Fibroblast of skin of left quadriceps (primary cell): ENCODE measurements at regions not wholly inside any gene's neighbourhood (a gene's known extent, or its start where the extent isn't known, plus 50 kb on each side); places are given as distances from the start of the nearest gene placed in this dataset.

Source experiments
- DNase-seq, 2 experiments: peaks; one replicate each; pipeline ENCODE4 v3.0.0-alpha.2; 2013; ENCODE audit warnings: low read depth in 2 of 2

DNA sequence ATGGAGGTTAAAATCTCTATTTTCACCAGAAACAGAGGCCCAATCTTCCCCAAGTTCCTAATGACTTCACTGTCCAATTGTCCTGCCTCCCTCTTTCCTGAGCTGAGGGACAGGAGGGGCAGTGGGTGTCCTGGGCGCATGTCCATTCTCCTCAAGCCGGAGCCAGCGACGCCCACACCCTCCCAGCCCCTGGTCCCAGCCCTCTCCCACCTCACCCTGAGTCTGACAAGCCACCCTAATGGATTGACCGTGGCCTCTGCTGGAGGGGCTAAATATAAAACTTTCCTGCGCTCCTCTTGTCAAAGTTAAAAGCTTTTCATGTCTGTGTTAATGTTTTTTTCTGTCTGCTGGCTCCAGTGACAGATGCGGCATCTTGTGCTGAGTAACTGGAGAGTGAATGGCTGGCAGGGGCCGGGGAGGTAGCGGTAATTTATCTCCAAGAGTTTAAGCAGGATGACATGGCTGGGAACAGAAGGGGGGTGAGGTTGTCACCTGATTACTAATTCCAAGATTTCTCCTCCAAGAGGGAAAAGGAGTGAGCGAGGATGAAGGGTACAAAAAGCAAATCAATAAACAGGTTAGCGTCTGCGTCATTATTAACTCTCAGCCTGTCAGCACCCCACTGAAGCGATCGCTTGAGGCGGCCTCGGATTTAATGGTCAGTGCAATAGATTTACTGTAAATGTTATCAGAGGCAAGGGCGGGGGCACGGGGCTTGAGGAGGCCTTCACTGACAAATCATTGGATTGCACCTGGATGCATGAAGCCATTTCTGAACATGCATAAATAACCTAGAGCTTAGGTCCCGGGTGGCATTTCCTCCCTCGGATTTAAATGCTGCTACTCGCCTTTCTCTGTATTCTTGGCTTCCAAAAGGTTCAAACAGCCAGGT is 118.1 kb upstream of the MAFB start:
- no peak for DNase-seq

DNA sequence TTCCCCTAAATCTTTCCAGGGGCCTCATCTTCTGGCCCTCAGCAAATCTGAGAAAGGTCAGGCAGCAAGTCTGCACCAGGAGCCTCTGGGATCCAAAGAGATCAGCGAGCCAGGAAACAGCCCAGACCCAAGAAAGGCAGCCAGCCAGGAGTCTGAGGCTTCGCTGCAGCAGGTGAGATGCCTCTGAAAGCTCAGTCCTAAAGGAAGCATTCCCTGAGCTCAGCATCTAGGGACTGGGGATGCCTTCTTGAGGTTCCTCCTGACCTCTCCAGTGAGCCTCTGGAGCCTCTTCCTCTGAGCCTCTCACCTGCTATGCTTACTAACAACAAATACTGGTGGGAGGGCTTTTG is 118.8 kb upstream of the MAFB start:
- no peak for DNase-seq

GRCh38 chr20:40808936-40809335 is 119.9 kb upstream of the MAFB start:
- DNase-seq, result no peak

DNA sequence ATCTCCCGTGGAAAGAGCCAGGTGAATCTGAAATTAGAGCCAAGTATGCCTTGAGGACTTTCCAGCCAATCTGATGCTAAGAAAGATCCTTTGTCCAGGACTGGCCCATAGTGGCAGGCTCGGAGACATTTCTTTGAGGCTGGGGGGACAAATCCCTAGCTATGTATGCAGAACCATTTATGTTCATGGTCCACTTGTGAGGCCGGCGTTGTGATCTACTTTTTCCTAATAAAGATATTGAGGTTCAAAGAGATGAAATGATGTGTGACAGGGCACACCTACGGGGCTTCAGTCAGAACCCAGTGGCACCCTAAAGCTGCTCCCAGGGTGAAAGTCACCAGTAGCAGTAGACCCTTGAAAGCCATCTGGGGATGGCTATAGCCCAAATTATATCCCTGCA is 120.3 kb upstream of the MAFB start:
- DNase-seq, result no peak

DNA sequence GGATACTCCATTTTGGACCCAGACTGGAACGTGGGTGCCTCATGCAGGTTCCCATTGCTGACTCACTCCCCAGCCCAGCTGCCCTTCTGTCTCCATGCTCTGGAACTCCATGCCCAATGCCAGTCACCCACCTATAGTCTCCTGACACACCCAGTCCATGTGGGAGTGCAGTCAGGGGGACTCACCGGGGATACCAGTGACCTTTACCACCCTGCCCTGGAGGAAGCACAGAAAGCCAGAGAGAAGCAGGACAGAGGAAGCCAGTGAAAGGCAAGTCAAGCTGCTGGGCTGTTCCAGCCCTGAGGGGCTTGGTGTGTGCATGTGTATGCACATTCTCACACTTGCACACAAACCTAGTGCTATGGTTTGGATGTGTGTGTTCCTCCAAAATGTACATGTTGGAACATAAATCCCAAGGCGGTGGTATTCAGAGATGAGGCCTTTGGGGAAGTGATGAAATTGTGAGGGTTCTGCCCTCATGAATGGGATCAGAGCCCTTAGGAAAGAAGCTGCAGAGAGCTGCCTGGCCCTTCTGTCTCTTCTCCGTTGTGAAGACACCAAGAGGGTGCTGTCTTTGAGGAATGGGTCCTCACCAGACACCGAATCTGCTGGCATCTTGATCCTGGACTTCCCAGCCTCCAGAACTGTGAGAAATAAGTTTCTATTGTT is 121.4 kb upstream of the MAFB start:
- DNase-seq, result no peak

DNA sequence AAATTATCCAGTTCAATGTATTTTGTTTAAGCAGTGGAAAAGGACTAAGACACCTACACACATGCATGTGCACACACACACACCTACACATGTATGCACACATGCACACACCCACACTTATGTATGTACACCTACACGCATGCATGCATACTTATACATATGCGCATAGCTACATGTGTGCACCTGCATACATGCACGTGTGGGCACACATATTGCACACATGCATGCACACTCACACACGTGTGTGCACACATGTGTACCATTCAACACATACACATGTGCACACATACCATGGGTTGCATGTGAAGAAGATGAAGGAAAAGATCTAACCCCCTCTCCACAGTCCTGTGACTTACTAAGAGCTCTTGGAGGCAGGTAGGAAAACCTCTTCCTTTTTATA is 122.0 kb upstream of the MAFB start:
- no peak for DNase-seq

GRCh38 chr20:40811660-40812414 is 122.8 kb upstream of the MAFB start:
- DNase-seq, result no peak

DNA sequence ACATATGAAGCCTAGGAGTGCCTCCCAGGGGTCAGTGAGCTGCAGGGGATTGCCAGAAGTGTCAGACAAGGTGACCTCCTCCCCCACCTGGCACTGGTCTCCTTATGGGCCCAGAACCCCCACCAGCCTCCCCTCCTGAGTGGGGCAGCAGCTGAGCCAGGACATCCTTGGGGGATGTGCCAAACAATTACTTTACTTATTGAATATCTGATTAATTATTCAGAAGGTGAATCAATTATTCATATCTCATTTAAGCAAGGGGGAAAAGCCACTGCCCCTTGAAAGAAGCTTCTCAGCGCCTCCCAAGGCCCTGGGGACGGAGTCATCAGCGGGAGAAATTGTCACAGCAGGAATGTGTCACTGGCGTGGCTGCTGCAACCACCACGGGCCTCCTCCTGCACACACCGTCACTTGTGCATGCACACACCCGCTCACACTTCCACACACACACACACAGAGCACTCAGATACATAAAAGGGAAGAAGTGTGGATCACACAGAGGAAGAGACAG is 123.4 kb upstream of the MAFB start:
- DNase-seq, result no peak

GRCh38 chr20:40813029-40813431 is 124.0 kb upstream of the MAFB start:
- DNase-seq, result no peak

GRCh38 chr20:40813708-40814630 is 124.9 kb upstream of the MAFB start:
- DNase-seq, result no peak

- DNase-seq, result no peak
Observed at GRCh38 chr20:40814631-40814960, 125.6 kb upstream of the MAFB start.

GRCh38 chr20:40815156-40816038 is 126.4 kb upstream of the MAFB start:
- no peak for DNase-seq

- no peak for DNase-seq
Observed at GRCh38 chr20:40816039-40816352, 127.0 kb upstream of the MAFB start.

- DNase-seq, result no peak
Observed at GRCh38 chr20:40821429-40821828, 132.4 kb upstream of the MAFB start.

DNA sequence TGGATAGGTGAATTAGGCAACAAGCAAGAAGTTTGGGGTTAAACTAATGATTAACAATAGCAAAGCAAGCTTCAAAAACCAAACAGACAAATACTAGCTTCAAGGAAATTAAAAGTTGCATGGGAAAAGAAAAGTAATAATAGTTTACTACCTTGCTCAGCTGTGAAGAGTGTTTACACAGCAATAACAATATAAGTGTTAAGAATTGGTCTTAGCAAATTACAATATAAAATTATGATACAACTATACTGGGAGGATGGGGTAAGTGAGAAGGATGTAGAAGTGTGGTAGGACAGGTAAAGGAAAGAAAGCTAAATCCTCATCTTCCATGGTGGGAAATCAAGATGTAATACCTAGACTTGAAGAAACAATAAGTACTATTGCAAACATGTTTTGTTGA is 137.7 kb upstream of the MAFB start:
- no peak for DNase-seq

GRCh38 chr20:40835321-40835720 is 146.3 kb upstream of the MAFB start:
- DNase-seq, result no peak

- DNase-seq, result no peak
Observed at GRCh38 chr20:40838509-40838908, 149.5 kb upstream of the MAFB start.

GRCh38 chr20:40843251-40843650 is 154.2 kb upstream of the MAFB start:
- no peak for DNase-seq

GRCh38 chr20:40844332-40844731 is 155.3 kb upstream of the MAFB start:
- no peak for DNase-seq

DNA sequence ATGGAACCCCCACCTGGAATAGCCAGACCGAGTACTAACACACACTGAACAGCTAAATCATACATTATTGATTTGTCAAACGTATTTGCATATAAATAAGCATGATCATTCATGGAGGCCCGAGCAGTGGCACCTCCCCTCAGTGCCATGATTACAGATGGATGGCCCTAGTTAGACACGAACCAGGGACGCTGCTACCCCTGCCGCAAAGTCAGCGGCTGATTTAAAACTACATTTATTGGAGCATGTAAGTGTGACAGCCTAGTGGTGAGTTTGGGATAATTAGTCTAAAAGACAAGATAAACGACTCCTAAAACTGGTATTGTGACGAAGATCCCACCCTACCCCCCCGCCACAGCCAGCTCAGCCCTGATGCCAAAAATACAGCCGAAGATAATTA is 159.1 kb upstream of the MAFB start:
- DNase-seq, result no peak

GRCh38 chr20:40848526-40848925 is 159.5 kb upstream of the MAFB start:
- no peak for DNase-seq
